Uterus (tissue), 3 donors: ENCODE measurements at regions not wholly inside any gene's neighbourhood (a gene's known extent, or its start where the extent isn't known, plus 50 kb on each side); places are given as distances from the start of the nearest gene placed in this dataset.
"Not testable (repeated sequence)": the region's sequence is repeated elsewhere in the genome, so short reads cannot be mapped to it uniquely, and the experiment has no call there.

Experiments
- DNase-seq, 2 donors: peaks; one replicate each; pipeline ENCODE4 v3.0.0-alpha.2; 2019 to 2020
- H3K27ac ChIP-seq, 2 donors: fragments of 200-600 bp; sonication (generic); 1 replicate in 1 of 2; 2 replicates in 1 of 2; pipeline ENCODE4 v1.5.1; 2016 to 2018
- H3K27me3 ChIP-seq, 2 donors: fragments of 200-600 bp; sonication (generic); one replicate each; pipeline ENCODE4 v1.5.1; 2018 to 2019; ENCODE audit warnings: control low read depth in 1 of 2
- H3K36me3 ChIP-seq, 2 donors: fragments of 200-600 bp; sonication (generic); one replicate each; pipeline ENCODE4 v1.5.1; 2019; ENCODE audit warnings: control low read depth in 1 of 2
- H3K4me1 ChIP-seq, 2 donors: fragments of 200-600 bp; sonication (generic); one replicate each; pipeline ENCODE4 v1.5.1; 2018 to 2019; ENCODE audit warnings: control low read depth in 1 of 2
- H3K4me3 ChIP-seq, 2 donors: fragments of 200-600 bp; sonication (generic); 1 replicate in 1 of 2; 2 replicates in 1 of 2; pipeline ENCODE4 v1.5.1; 2018 to 2019; ENCODE audit warnings: mild to moderate bottlenecking in 1 of 2
- H3K9me3 ChIP-seq, 2 donors: fragments of 200-600 bp; sonication (generic); one replicate each; pipeline ENCODE4 v1.5.1; 2019; ENCODE audit warnings: control low read depth in 1 of 2
- POLR2A ChIP-seq, 2 donors: fragments of 450-650 bp; IDR thresholded peaks; one replicate each; pipeline ENCODE4 v1.6.1; 2016; ENCODE audit warnings: antibody characterized with exemption in 2 of 2, mild to moderate bottlenecking in 1 of 2, moderate library complexity in 1 of 2
- intact Hi-C: fragments of 100-400 bp; cut with DNase I; formaldehyde crosslinking; loops from one replicate; pipeline ENCODE4 v1.15.1; 2023; ENCODE audit warnings: low total_unique reads
- TF ChIP-seq, protein P1 (sequence below), 4 experiments: fragments of 200-600 bp in 2 of 4; fragments of 450-650 bp in 2 of 4; sonication (generic) in 2 of 4; IDR thresholded peaks; one replicate each; pipeline ENCODE4 v1.5.1; 2016 to 2019; ENCODE audit warnings: antibody characterized with exemption in 4 of 4, mild to moderate bottlenecking in 2 of 4, moderate library complexity in 1 of 4
- donor health status: DM: yes; HTN: yes; CAD: no.

DNA sequence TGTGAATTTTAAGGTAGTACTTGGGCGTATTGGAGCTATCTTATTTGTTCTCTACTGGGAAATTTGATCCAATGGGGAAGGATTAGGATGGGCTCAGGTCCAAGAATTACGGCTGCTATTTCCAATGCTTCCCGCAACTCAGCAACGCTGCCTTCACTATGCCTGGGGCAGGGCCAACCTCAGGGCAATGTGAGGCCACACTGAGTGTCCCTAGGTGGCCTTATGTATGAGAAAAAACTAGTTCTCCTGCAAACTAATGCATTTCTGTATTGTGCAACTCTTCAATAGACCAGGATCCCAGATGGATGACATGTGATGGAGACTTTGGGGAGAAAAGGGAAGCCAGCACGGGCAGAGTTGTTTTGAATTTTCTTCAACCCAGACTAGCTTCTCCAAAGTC, 168.1 kb downstream of the DUSP10 start:
- TF ChIP-seq POLR2A (IDR thresholded peaks at IDR 0.05): no peak
- TF ChIP-seq, protein P1, sequence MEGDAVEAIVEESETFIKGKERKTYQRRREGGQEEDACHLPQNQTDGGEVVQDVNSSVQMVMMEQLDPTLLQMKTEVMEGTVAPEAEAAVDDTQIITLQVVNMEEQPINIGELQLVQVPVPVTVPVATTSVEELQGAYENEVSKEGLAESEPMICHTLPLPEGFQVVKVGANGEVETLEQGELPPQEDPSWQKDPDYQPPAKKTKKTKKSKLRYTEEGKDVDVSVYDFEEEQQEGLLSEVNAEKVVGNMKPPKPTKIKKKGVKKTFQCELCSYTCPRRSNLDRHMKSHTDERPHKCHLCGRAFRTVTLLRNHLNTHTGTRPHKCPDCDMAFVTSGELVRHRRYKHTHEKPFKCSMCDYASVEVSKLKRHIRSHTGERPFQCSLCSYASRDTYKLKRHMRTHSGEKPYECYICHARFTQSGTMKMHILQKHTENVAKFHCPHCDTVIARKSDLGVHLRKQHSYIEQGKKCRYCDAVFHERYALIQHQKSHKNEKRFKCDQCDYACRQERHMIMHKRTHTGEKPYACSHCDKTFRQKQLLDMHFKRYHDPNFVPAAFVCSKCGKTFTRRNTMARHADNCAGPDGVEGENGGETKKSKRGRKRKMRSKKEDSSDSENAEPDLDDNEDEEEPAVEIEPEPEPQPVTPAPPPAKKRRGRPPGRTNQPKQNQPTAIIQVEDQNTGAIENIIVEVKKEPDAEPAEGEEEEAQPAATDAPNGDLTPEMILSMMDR (IDR thresholded peaks at IDR 0.05): no peak
- H3K4me1 ChIP-seq: no peaks in the 10 kb centered on the region
- intact Hi-C loops: no loop called here
- H3K36me3 ChIP-seq: no peaks in the 10 kb centered on the region
- H3K27me3 ChIP-seq: no peaks in the 10 kb centered on the region
- no peaks in the 10 kb centered on the region for H3K9me3 ChIP-seq
- H3K4me3 ChIP-seq: no peak overlapping the region
- no peak for DNase-seq
- no peak overlapping the region for H3K27ac ChIP-seq

DNA sequence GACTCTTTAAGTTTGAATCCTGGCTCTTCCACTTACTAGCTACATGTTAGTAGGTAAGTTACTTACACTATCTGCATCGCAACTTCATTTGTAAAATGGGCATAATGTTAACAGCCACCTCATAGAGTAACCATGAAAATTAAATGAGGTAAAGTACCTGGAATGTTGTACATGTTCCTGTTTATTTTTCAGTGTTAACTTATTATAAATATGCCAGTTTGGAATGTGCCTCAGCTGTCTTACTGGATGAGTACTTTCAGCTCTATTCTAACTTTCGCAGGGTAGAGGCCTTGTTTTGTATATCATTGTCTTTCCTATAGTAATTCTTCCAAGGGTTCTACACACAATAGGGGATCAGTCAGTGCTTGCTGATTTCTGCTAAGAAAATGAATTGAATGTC, 167.4 kb downstream of the DUSP10 start:
- TF ChIP-seq, protein P1 (IDR thresholded peaks at IDR 0.05): no peak
- no peak for TF ChIP-seq POLR2A (IDR thresholded peaks at IDR 0.05)
- Histone ChIP-seq H3K4me1 (no peaks in the 10 kb centered on the region), H3K27me3 (no peaks in the 10 kb centered on the region), H3K9me3 (no peaks in the 10 kb centered on the region), H3K4me3 (no peak overlapping the region), H3K27ac (no peak overlapping the region), H3K36me3 (no peaks in the 10 kb centered on the region)
- DNase-seq: no peak
- intact Hi-C loops: no loop called here

DNA sequence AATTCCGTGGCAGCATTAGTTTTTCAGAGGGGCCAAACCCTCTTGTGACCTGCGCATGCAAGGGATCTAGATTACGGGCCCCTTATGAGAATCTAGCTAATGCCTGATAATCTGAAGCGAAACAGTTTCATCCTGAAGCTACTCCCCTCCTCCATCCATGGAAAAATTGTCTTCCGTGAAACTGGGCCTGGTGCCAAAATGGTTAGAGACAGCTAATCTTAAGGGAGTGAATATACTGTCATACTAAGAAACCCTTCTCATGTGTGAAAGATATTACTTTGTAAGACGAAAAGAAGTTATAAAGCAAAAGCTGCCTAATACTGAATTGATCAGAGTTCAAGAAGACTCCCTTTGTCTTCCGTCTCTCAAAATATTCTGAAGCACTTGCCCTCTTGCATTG, 166.3 kb downstream of the DUSP10 start:
- Histone ChIP-seq H3K36me3 (no peaks in the 10 kb centered on the region), H3K27me3 (no peaks in the 10 kb centered on the region), H3K9me3 (no peaks in the 10 kb centered on the region), H3K4me1 (no peaks in the 10 kb centered on the region), H3K4me3 (no peak overlapping the region), H3K27ac (no peak overlapping the region)
- no peak for DNase-seq
- TF ChIP-seq POLR2A (IDR thresholded peaks at IDR 0.05): no peak
- TF ChIP-seq, protein P1 (IDR thresholded peaks at IDR 0.05): no peak
- intact Hi-C loops: no loop called here

DNA sequence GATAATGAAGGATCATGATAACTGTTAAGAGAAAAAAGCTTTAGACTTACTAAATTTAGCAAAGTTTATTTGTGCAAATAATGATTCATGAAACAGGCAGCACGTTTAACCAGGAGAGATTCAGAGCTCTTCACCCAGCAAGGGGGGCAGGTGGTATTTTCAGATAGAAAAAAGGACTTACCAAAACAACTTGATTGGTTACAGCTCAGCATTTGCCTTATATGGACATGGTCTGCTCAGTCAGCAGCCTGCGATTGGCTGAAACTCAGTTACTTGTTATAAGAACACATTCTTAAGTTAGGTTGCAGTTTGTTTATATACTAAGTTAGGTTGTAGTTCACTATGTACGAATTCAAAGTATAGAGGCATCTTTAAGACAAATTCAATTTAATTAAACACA, 165.6 kb downstream of the DUSP10 start:
- no peak overlapping the region for H3K27ac ChIP-seq

DNA sequence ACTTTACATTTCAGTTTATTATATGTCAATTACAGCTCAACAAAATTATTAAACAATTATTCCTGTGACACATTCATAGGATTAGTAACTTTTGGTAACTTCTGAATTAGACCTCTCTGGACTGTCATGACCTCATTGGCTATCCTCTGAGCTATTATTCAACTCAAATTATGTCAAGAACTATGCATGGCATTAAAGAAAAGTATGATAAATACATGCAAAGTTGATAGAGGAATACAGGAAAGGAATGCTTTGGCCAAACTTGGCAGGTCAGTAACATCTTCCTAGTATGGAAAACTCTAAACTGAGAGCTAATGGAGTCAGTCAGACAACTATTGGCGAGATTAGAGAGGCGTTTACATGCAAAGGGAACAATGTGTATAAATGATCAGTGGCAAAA, 158.4 kb downstream of the DUSP10 start:
- TF ChIP-seq POLR2A (IDR thresholded peaks at IDR 0.05): no peak
- TF ChIP-seq, protein P1 (IDR thresholded peaks at IDR 0.05): no peak
- Histone ChIP-seq H3K4me1 (no peaks in the 10 kb centered on the region), H3K9me3 (no peaks in the 10 kb centered on the region), H3K27me3 (no peaks in the 10 kb centered on the region), H3K4me3 (no peak overlapping the region), H3K27ac (no peak overlapping the region), H3K36me3 (no peaks in the 10 kb centered on the region)
- no peak for DNase-seq
- intact Hi-C loops: no loop called here

More for the DNA sequence above, 165.6 kb downstream of the DUSP10 start:
- Histone ChIP-seq H3K4me1 (no peaks in the 10 kb centered on the region), H3K27me3 (no peaks in the 10 kb centered on the region), H3K4me3 (no peak overlapping the region), H3K36me3 (no peaks in the 10 kb centered on the region), H3K9me3 (no peaks in the 10 kb centered on the region)
- intact Hi-C loops: no loop called here
- TF ChIP-seq, protein P1 (IDR thresholded peaks at IDR 0.05): no peak
- no peak for TF ChIP-seq POLR2A (IDR thresholded peaks at IDR 0.05)
- no peak for DNase-seq

DNA sequence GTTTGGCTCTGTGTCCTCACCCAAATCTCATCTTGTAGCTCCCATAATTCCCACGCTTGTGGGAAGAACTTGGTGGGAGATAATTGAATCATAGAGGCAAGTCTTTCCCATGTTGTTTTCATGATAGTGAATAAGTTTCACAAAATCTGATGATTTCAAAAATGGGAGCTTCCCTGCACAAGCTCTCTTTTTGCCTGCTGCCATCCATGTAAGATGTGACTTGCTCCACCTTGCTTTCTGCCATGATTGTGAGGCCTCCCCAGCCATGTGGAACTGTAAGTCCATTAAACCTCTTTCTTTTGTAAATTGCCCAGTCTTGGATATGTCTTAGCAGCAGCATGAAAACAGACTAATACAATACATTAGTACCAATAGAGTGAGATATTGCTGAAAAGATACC, 154.9 kb downstream of the DUSP10 start:
- H3K9me3 ChIP-seq, H3K4me1 ChIP-seq, H3K27me3 ChIP-seq, H3K4me3 ChIP-seq, H3K36me3 ChIP-seq, intact Hi-C loops, DNase-seq, H3K27ac ChIP-seq: not testable (repeated sequence)

DNA sequence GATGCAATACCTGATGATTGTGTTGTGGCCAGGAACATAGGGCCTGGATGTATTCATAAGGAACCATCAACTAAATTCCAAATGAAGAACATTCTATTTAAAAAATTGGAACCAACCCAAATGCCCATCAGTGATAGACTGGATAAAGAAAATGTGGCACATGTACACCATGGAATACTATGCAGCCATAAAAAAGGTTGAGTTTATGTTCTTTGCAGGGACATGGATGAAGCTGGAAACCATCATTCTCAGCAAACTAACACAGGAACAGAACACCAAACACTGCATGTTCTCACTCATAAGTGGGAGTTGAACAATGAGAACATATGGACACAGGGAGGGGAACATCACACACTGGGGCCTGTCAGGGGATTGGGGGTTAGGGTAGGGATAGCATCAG, 150.6 kb downstream of the DUSP10 start:
- H3K27ac ChIP-seq, H3K36me3 ChIP-seq, intact Hi-C loops, H3K9me3 ChIP-seq, H3K4me3 ChIP-seq, H3K4me1 ChIP-seq, DNase-seq, H3K27me3 ChIP-seq: not testable (repeated sequence)
